HPDE6-E6E7 (cell line): ENCODE measurements at regions not wholly inside any gene's neighbourhood (a gene's known extent, or its start where the extent isn't known, plus 50 kb on each side); places are given as distances from the start of the nearest gene placed in this dataset.

Experiments used
- DNase-seq: peaks from one replicate; pipeline ENCODE4 v3.0.0; 2011; ENCODE audit warnings: missing footprints; ENCODE audit errors: extremely low spot score

DNA sequence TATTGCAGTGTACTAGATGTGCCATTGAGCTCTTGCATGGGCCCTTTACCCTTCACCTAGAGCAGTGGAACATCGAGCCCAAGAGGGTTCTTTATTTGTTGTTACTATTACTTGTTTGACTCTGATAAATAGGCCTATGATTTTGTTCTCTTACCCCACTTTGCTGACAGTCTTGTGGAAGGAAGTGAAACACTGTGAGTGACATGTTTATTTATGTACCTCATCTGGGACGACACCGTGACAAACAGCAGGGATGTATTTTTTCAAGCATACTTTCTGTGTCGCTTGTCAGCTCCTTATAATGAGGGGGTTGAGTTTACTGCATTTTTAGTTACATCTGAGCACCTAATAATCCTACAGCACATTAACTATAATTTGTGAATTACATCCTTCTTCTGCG lies 1010.3 kb upstream of the TENM4 start:
- no peak for DNase-seq

DNA sequence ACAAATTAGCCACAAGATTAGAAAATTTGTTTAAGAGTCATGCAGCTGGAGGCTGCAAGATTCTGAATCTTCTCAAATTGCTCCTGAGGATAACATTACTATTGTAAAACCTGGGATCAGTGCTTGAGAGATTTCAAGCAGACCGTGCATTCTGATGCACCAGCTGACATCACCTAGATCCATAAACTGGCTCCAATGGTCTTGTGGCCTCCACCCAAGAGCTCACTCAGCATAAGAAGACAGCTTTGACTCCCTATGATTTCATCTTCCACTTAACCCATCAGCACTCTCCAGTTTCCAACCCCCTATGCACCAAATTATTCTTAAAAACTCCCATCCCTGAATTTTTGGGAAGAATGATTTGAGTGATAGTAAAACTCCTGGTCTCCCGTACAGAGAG lies 1007.9 kb upstream of the TENM4 start:
- no peak for DNase-seq

- DNase-seq, result no peak
Observed at GRCh38 chr11:80443177-80443576, 1002.3 kb upstream of the TENM4 start.

DNA sequence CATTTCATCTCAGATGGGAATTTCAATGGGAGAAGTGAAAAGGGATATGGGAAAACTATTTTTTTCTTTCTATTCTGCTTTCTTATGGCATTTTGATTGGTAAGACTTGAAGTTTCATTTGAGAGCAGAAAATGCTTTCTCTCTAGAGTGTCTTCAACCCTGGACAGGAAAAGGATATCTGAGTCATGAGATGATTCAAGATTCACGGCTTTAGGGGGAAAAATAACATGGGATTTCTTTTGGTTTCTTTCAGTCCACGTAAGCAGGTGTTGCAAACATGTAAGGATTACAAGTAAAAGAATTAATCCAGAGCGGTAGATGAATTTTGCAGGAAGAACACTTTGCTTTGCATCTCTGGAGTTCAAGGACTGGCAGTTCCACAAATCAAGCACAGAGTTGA lies 1001.0 kb upstream of the TENM4 start:
- peak; percentile 48 for DNase-seq

GRCh38 chr11:80440835-80441234 lies 1000.0 kb upstream of the TENM4 start:
- DNase-seq, result no peak

- DNase-seq, result no peak
Observed at GRCh38 chr11:80436547-80436946, 995.7 kb upstream of the TENM4 start.

DNA sequence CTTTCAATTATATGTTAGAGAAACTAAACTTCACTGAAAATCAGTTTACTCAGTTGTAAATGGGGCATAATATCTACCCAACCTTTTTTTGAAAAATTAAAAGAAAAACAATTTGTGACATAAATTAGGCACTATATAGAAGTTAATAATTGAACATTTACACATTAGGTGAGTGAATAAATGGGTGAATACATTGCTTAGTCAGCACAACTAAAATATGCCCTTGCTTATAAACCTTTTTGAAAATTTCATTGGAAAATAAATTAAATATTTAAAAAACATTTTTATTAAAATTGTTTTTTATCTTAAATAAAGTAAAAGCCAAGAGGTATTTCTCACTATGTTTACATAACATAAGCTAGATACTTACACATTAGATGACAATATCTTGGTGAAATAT lies 994.5 kb upstream of the TENM4 start:
- no peak for DNase-seq

DNA sequence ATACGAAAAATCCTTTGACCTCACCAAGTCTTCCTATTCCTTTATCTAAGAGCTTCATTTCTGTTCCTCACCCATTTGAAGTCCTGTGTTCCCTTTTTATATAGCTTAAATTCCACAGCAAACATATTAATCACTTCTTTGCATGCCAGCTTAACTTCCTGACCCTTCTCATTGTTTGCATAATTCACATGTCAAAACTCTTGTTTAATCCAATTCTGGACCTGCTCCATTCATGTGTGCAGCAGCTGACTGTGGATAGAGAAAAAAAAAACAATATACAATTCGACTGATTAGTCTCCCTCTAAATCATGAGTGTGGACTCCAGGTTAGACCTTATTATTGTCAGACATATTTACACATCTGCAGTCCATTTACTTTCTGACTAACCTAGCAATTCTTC lies 991.2 kb upstream of the TENM4 start:
- no peak for DNase-seq

DNA sequence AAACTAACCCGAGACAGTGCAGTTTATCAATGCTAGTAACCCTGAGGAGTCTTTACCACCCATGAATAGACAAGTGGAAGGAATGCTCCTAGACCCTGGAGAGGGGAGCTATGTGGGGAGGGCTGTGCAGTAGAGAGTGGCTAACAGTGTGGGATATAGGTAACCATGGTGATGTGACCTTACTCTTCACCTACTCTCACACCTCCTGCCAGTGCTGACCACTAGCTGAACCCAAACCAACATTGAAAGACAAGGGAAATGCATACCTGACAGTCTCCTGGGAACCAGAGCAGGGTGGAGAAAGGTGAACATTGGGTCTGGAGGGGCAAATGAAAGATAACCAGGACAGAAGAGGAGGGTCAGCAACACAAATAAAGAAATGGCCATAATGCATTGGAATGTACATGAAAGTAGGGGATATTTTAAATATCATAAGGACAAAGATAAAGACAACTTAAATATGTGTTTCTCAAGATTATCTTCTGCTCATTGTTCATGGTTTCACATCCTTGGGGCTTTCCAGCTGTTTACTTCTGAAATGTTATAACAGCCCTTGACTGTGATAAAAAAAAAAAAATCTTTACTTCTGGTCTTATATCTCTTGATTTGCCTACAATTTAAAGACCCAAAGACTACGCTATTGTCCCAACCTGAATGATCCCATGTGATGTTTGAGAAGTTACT lies 983.3 kb upstream of the TENM4 start:
- DNase-seq, result no peak

DNA sequence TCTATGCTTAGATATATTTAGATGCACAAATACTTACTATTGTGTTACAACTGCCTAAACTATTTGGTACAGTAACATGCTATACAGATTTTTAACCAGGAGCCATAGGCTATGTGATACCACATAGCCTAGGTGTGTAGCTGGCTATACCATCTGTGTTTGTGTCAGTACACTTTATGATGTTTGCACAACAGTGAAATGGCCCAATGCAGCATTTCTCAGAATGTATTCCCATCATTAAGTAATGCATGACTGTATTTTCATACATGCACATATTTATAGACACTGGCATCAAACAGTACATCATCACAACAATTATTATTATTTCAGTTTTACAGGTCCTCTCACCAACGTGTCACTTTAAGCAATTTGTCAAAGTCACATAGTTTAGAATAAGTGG lies 979.5 kb upstream of the TENM4 start:
- DNase-seq, result no peak

DNA sequence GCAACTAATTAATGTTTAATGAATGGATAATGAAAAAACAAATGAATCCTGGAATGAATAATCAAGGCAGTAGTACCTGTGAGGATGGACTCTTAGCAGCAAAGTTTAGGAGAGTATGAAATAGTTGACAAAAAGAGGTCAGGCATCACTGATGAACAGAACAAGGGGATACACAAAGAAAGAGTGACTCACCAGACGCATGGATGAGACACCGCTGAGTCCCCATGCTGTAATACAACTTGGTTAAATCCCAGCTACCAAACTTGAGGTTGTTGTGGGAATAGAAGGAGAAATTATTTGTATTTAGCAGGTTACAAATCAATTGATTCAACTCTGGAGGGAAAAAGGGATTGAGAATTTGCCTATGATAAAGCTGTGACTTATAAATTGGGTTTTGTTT lies 976.9 kb upstream of the TENM4 start:
- DNase-seq, result no peak

- DNase-seq, result no peak
Observed at GRCh38 chr11:80415580-80415979, 974.8 kb upstream of the TENM4 start.

GRCh38 chr11:80414181-80415165 lies 973.6 kb upstream of the TENM4 start:
- DNase-seq, result peak; percentile 50

DNA sequence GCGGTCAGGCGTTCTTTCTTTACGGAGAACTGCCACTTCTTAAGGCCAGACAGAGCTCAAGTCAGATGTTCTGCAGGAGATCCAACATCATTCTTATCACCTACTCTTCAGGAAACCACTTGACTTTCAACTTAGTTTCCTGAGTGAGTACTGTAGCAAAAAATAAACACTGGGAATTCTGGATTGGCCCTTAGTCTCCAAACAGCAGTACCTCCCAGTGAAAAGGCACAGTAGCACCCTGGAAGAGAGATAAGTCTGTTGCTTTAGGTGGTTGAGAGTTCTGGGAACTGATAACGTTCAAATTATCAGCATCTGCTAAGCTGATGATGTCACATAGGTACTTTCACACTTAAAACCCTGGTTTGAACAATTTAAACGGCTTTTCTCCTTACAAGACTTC lies 971.8 kb upstream of the TENM4 start:
- no peak for DNase-seq

GRCh38 chr11:80393210-80393609 lies 952.4 kb upstream of the TENM4 start:
- no peak for DNase-seq

DNA sequence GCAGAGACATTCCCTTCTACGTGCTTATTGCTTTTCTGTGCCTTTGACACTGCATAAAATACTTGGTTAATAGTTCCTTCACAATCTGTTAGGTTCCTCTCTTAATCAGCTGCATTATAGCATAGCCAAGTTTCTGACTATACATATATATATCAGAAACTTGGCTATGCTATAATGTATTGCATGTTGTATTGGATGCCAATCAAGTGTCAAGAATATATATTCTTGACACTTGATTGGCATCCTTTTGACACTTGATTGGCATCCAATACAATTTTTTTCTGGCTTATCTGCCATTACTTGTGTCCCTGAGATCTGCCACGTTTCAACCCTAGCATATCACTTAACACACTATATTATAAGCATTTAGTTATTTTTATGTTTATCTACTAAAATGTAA lies 949.7 kb upstream of the TENM4 start:
- no peak for DNase-seq

DNA sequence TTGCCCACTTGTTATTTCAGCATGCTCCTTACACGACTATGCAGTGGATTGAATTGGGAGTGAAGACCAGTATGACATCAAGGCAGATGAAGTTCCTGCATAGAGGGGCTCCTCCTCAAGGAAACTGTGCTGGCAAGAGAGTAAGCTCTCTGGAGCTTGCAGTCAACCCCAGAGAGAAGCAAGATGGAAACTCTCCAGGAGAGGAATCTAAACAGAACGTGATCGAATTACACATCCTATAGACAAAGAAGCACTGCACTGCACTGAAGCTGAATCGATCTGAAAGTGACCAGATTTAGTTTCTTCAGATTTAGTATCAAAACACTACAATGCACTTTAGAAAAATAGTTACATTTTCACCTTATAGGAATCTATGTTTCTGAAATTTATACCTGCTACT lies 947.7 kb upstream of the TENM4 start:
- DNase-seq, result no peak

DNA sequence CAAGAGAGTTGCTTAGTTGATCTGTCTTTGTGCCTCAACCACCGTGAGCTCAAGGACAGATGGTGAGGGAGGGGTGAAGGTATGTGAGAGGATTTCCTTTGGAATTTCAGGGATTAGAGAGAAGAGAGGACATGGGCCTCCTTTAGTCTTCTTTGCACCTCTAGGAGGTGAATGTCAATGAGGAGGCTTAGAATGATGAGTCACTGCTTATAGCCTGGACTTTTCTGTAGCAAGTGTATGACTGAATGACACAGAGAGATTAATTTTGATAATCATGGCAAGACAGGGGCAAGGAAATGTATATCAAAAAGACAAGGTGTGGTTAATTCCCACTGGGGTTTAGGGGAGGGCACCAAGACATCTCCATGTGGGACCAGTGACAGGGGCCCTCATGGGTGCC lies 947.3 kb upstream of the TENM4 start:
- no peak for DNase-seq

GRCh38 chr11:80383655-80384054 lies 942.8 kb upstream of the TENM4 start:
- DNase-seq, result no peak

DNA sequence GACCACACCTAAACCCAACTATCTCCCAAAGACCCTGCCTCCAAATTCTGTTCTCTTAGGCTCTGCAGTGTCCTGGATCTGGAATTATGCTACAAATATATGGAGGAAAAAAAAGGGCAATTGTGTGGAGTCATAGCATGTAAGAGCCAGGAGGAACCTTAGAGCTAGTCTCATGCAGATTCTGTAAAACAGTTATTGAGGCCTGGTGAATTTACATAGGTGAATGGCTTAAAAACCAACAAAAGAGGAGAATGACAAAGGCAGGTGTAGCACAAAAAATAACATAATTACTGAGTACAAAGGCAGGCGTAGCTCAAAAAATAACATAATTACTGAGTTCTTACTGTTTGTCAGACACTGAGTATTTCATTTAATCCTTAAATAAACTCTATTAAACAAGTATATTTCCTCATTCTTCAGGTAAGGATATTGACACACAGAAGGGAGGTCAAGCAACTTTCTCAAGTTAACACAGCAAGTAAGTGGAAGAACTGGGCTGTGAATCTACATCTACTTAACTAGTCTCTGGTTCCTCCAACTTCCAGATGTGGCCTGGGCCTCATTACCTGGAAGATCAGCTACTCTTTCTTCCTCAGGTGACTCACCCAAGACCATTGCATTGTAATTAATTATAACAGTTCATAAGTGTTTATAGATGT lies 938.9 kb upstream of the TENM4 start:
- DNase-seq, result no peak

DNA sequence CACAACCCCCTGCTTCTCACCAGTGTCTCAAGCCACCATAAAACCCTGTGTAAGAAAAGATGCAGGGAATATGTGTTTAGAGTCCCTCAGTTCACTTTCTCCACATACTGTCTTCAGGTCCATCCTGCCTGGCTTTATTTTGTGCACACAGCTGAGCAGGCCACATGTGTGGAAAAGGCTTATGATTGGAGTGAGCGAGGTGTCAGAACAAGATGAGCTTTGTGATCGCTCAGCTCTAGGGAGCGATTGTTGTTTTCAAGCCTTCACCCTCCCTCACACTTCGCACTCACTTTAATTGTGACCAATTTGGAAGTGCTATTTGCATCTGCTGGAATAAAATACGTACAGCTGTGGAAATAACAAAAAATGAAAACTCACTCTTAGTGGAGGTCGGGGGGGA lies 931.1 kb upstream of the TENM4 start:
- DNase-seq, result no peak

GRCh38 chr11:80365980-80366379 lies 925.1 kb upstream of the TENM4 start:
- DNase-seq, result no peak
